Activated CD8-positive, alpha-beta T cell treated with anti-CD3 and anti-CD28 coated beads for 36 hours (primary cell): ENCODE measurements at regions not wholly inside any gene's neighbourhood (a gene's known extent, or its start where the extent isn't known, plus 50 kb on each side); places are given as distances from the start of the nearest gene placed in this dataset.

Experiments used
- ATAC-seq: fragments of 200-7000 bp; cut with Tn5 transposase; one replicate; pipeline ENCODE4 v1.10.0; 2021; ENCODE audit warnings: mild to moderate bottlenecking, moderate library complexity
- CTCF ChIA-PET: fragments of 350-600 bp; sonication (Branson Sonifier 250); formaldehyde crosslinking; loops from one replicate; lab custom pipeline; 2021; ENCODE audit warnings: antibody characterized with exemption; lab: Charles Lee
- POLR2A ChIA-PET: fragments of 350-600 bp; sonication (Branson Sonifier 250); formaldehyde crosslinking; loops from one replicate; lab custom pipeline; 2021; ENCODE audit warnings: antibody characterized with exemption; lab: Charles Lee
- DNase-seq: peaks from one replicate; pipeline ENCODE4 v3.0.0-alpha.2; 2020
- H3K27ac Mint-ChIP-seq: one replicate; pipeline ENCODE4 v1.8.0; 2021; ENCODE audit warnings: mild to moderate bottlenecking, mixed read lengths
- H3K27me3 Mint-ChIP-seq: one replicate; pipeline ENCODE4 v1.8.0; 2021; ENCODE audit warnings: mixed read lengths
- H3K36me3 Mint-ChIP-seq: one replicate; pipeline ENCODE4 v1.8.0; 2021; ENCODE audit warnings: low read depth, mixed read lengths
- H3K4me1 Mint-ChIP-seq: one replicate; pipeline ENCODE4 v1.8.0; 2021; ENCODE audit warnings: low read depth, mixed read lengths
- H3K4me3 Mint-ChIP-seq: one replicate; pipeline ENCODE4 v1.8.0; 2021; ENCODE audit warnings: mild to moderate bottlenecking, moderate library complexity, mixed read lengths
- H3K9me3 Mint-ChIP-seq: one replicate; pipeline ENCODE4 v1.8.0; 2021; ENCODE audit warnings: mixed read lengths
- CTCF ChIP-seq: fragments of 200-600 bp; IDR thresholded peaks from one replicate; pipeline ENCODE4 v1.8.0; 2022; ENCODE audit warnings: antibody characterized with exemption, mild to moderate bottlenecking
- intact Hi-C: fragments of 100-400 bp; cut with micrococcal nuclease; formaldehyde crosslinking; loops from one replicate; pipeline ENCODE4 v1.10.0; 2022

GRCh38 chr2:2872713-2873449 is 504.7 kb downstream of the EIPR1 start:
- ChIA-PET CTCF (no interaction called here), POLR2A (no interaction called here)
- Mint-ChIP-seq H3K4me3 (no peak overlapping the region), H3K27ac (no peak overlapping the region), H3K36me3 (no peaks in the 10 kb centered on the region), H3K27me3 (no peaks in the 10 kb centered on the region), H3K9me3 (no peaks in the 10 kb centered on the region), H3K4me1 (no peaks in the 10 kb centered on the region)
- no peak for TF ChIP-seq CTCF
- ATAC-seq (no peak), DNase-seq (no peak)
- intact Hi-C loops: no loop called here

GRCh38 chr2:2872309-2872617 is 505.4 kb downstream of the EIPR1 start:
- Mint-ChIP-seq H3K36me3 (no peaks in the 10 kb centered on the region), H3K4me1 (no peaks in the 10 kb centered on the region), H3K9me3 (no peaks in the 10 kb centered on the region), H3K27me3 (no peaks in the 10 kb centered on the region), H3K27ac (no peak overlapping the region), H3K4me3 (no peak overlapping the region)
- no peak for TF ChIP-seq CTCF
- no peak for DNase-seq
- intact Hi-C loops: no loop called here
- POLR2A ChIA-PET: no interaction called here
- CTCF ChIA-PET: no interaction called here
- ATAC-seq: no peak

GRCh38 chr2:2871480-2872308 is 505.9 kb downstream of the EIPR1 start:
- Mint-ChIP-seq H3K27me3 (no peaks in the 10 kb centered on the region), H3K4me3 (no peak overlapping the region), H3K36me3 (no peaks in the 10 kb centered on the region), H3K4me1 (no peaks in the 10 kb centered on the region), H3K27ac (no peak overlapping the region), H3K9me3 (no peaks in the 10 kb centered on the region)
- no peak for TF ChIP-seq CTCF
- POLR2A ChIA-PET: no interaction called here
- intact Hi-C loops: no loop called here
- CTCF ChIA-PET: no interaction called here
- DNase-seq (no peak), ATAC-seq (no peak)

GRCh38 chr2:2870106-2870505 is 507.5 kb downstream of the EIPR1 start:
- ChIA-PET CTCF (no interaction called here), POLR2A (no interaction called here)
- DNase-seq (no peak), ATAC-seq (no peak)
- H3K4me3 Mint-ChIP-seq: no peak overlapping the region
- H3K36me3 Mint-ChIP-seq: no peaks in the 10 kb centered on the region
- no peak for TF ChIP-seq CTCF
- no peaks in the 10 kb centered on the region for H3K4me1 Mint-ChIP-seq
- intact Hi-C loops: no loop called here
- no peaks in the 10 kb centered on the region for H3K27me3 Mint-ChIP-seq
- no peak overlapping the region for H3K27ac Mint-ChIP-seq
- H3K9me3 Mint-ChIP-seq: no peaks in the 10 kb centered on the region

GRCh38 chr2:2869553-2869952 is 508.1 kb downstream of the EIPR1 start:
- Mint-ChIP-seq H3K27ac (no peak overlapping the region), H3K36me3 (no peaks in the 10 kb centered on the region), H3K9me3 (no peaks in the 10 kb centered on the region), H3K4me3 (no peak overlapping the region), H3K4me1 (no peaks in the 10 kb centered on the region), H3K27me3 (no peaks in the 10 kb centered on the region)
- DNase-seq: no peak
- ChIA-PET CTCF (no interaction called here), POLR2A (no interaction called here)
- no peak for TF ChIP-seq CTCF
- intact Hi-C loops: no loop called here
- no peak for ATAC-seq
